ENCODE measurements at regions not wholly inside any gene's neighbourhood (a gene's known extent, or its start where the extent isn't known, plus 50 kb on each side); places are given as distances from the start of the nearest gene placed in this dataset.

DNA sequence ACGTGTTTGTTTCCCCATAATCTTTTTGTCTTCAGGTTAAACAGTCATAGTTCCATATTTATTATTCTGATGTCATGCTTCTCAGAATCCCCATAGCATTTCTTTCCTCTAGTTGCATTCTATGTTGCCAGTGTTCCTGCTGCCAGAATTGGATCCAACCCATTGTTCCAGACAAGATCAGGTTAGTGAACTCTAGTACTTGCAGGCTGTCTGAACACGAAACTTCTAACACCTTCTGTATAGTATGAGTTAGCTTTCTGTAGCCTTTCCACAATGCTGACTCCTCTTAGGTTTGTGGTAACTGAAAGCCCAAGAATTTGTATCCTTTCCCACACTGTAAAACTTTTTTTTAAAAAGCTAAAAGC lies 88.0 kb upstream of the ROPN1 start:
- Histone ChIP-seq H3K9ac (ENCODE audit: low read length) (no peak overlapping the region), H3K4me1 (ENCODE audit: low read length) (peaks cover 11% of the 10 kb centered on the region), H4K20me1 (ENCODE audit: insufficient read depth, low read depth, low read length) (no peaks in the 10 kb centered on the region), H3K36me3 (ENCODE audit: insufficient read depth, low read length) (no peaks in the 10 kb centered on the region), H2AFZ (ENCODE audit: low read length) (no peak overlapping the region), H3K27me3 (ENCODE audit: low read length) (no peaks in the 10 kb centered on the region), H3K4me2 (ENCODE audit: low read depth, low read length, poor library complexity, severe bottlenecking) (no peak overlapping the region), H3K79me2 (ENCODE audit: low read length) (no peaks in the 10 kb centered on the region), H3K4me3 (ENCODE audit: low read length) (no peak overlapping the region), H3K27ac (ENCODE audit: low read length) (no peak overlapping the region), H3K9me3 (ENCODE audit: low read length) (no peaks in the 10 kb centered on the region), H3K9me2 (replicated peaks; ENCODE audit: insufficient read depth, low read length) (no peaks in the 10 kb centered on the region)
- DNase-seq, result no peak

DNA sequence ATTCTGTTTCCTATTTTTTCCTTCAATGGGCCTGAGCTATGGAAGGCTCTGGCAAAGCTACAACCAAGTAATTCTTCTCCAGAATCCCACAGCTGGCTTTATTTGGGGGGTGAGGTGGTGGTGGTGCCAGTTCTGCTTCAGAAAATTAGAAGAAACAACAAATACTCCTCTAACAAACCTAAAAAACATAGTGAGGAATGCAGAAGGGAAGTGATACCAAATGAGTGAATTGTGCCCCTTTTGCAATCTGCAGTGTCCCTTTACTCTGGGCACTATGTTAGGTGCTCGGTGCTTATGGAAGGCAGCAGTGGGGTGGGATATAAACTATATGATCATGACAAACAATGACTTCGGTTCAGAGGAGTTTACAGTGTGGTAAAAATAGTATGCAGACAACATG lies 90.4 kb upstream of the ROPN1 start:
- H3K36me3 ChIP-seq (ENCODE audit: insufficient read depth, low read length), result no peaks in the 10 kb centered on the region
- H3K9ac ChIP-seq (ENCODE audit: low read length), result no peak overlapping the region
- H3K4me2 ChIP-seq (ENCODE audit: low read depth, low read length, poor library complexity, severe bottlenecking), result no peak overlapping the region
- H3K79me2 ChIP-seq (ENCODE audit: low read length), result no peaks in the 10 kb centered on the region
- DNase-seq, result no peak
- H2AFZ ChIP-seq (ENCODE audit: low read length), result no peak overlapping the region
- no peaks in the 10 kb centered on the region for H3K9me2 ChIP-seq (replicated peaks; ENCODE audit: insufficient read depth, low read length)
- H3K27ac ChIP-seq (ENCODE audit: low read length), result no peak overlapping the region
- H3K27me3 ChIP-seq (ENCODE audit: low read length), result no peaks in the 10 kb centered on the region
- H3K4me3 ChIP-seq (ENCODE audit: low read length), result no peak overlapping the region
- no peaks in the 10 kb centered on the region for H3K9me3 ChIP-seq (ENCODE audit: low read length)
- H3K4me1 ChIP-seq (ENCODE audit: low read length), result peaks cover 11% of the 10 kb centered on the region
- no peaks in the 10 kb centered on the region for H4K20me1 ChIP-seq (ENCODE audit: insufficient read depth, low read depth, low read length)

DNA sequence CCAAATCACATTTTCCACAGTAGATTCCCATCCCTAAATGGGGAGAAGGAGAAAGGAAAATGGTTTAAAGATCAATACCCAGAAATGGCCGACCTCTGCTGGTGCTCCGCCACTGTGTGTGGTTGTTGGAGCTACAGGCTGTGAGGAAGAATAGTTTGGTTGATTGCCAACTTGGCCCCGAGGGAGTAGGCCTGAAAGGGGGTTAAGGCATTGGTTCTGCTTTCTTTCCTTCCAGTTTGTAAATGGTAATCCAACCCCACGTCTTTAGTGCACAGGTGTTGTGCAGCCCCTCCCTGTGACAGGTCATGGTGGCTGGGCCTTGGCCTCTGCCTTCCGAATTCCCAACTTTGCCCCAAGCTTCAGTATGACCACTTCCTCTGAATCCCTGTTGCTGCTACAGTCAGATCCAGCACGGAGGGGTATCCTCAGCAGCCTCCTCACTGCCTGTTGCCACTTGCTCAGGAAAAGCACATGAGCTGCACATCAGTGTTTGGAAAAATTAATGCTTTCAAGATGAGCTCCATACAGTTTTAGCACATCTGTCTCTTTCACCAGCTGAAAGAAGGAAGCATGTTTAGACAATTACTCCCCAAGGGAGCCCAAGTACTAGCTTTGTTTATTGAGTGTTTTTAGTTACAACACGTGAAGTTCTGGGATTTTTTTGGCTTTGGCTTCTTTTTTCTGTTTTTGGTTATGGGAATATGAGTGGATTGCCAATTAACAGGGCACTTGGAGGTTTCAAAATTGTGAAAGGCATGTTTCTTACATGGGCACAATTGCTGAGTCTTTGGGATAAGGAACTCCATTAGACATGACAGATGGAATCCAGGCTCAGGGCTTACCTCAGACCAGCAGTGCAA lies 92.3 kb upstream of the ROPN1 start:
- Histone ChIP-seq H3K4me1 (ENCODE audit: low read length) (peaks cover 11% of the 10 kb centered on the region), H3K9ac (ENCODE audit: low read length) (no peak overlapping the region), H3K27me3 (ENCODE audit: low read length) (no peaks in the 10 kb centered on the region), H3K4me3 (ENCODE audit: low read length) (no peak overlapping the region), H4K20me1 (ENCODE audit: insufficient read depth, low read depth, low read length) (no peaks in the 10 kb centered on the region), H3K4me2 (ENCODE audit: low read depth, low read length, poor library complexity, severe bottlenecking) (no peak overlapping the region), H3K9me2 (replicated peaks; ENCODE audit: insufficient read depth, low read length) (no peaks in the 10 kb centered on the region), H3K27ac (ENCODE audit: low read length) (no peak overlapping the region), H3K36me3 (ENCODE audit: insufficient read depth, low read length) (no peaks in the 10 kb centered on the region), H2AFZ (ENCODE audit: low read length) (no peak overlapping the region), H3K79me2 (ENCODE audit: low read length) (no peaks in the 10 kb centered on the region), H3K9me3 (ENCODE audit: low read length) (no peaks in the 10 kb centered on the region)
- DNase-seq, result peak; percentile 80

DNA sequence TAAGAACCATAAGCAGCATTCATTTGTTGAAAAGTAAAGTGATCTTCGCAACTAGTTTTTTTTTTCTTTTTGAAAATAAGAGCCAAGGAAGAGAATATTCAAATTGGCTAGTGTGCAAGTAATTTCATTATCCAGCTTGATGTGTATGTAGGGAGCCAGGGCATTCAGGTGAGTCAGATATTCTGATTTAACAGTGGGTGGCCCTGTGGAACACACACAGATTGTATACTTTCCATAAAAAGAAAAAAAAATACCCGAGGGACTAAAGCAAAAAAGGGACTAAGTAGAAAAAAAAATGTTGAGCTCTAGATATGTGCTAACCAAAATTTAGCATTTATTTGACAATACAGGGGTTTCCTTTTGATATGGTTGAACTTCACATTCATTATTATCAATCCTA lies 96.9 kb upstream of the ROPN1 start:
- Histone ChIP-seq H3K9me2 (replicated peaks; ENCODE audit: insufficient read depth, low read length) (no peaks in the 10 kb centered on the region), H3K9ac (ENCODE audit: low read length) (no peak overlapping the region), H2AFZ (ENCODE audit: low read length) (no peak overlapping the region), H3K9me3 (ENCODE audit: low read length) (no peaks in the 10 kb centered on the region), H3K27ac (ENCODE audit: low read length) (no peak overlapping the region), H3K4me1 (ENCODE audit: low read length) (peaks cover 9% of the 10 kb centered on the region), H3K4me2 (ENCODE audit: low read depth, low read length, poor library complexity, severe bottlenecking) (no peak overlapping the region), H3K27me3 (ENCODE audit: low read length) (no peaks in the 10 kb centered on the region), H3K36me3 (ENCODE audit: insufficient read depth, low read length) (no peaks in the 10 kb centered on the region), H3K4me3 (ENCODE audit: low read length) (no peak overlapping the region), H4K20me1 (ENCODE audit: insufficient read depth, low read depth, low read length) (no peaks in the 10 kb centered on the region), H3K79me2 (ENCODE audit: low read length) (no peaks in the 10 kb centered on the region)
- DNase-seq, result no peak

DNA sequence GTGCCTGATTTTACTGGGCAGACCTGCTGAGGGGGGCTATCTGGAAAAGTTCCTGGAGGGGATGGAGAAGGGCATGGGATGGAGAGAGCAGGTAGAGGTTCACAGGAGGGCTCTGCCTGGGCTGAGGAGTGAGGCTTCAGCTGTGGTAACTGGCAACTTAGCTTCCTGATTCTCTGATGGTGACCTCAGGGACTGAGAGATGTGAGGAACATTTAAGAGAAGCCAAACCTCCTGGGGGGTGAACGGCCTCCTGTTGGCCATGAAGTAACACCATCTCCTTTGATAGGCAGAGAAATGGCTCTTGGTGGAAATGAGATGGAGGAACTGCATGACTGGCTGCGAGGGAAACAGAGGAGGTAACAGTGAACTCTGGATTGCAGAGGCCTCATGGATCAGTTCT lies 97.3 kb upstream of the ROPN1 start:
- Histone ChIP-seq H3K27me3 (ENCODE audit: low read length) (no peaks in the 10 kb centered on the region), H3K4me2 (ENCODE audit: low read depth, low read length, poor library complexity, severe bottlenecking) (no peak overlapping the region), H3K4me3 (ENCODE audit: low read length) (no peak overlapping the region), H3K36me3 (ENCODE audit: insufficient read depth, low read length) (no peaks in the 10 kb centered on the region), H3K4me1 (ENCODE audit: low read length) (peaks cover 5% of the 10 kb centered on the region), H3K9me2 (replicated peaks; ENCODE audit: insufficient read depth, low read length) (no peaks in the 10 kb centered on the region), H3K9me3 (ENCODE audit: low read length) (no peaks in the 10 kb centered on the region), H3K9ac (ENCODE audit: low read length) (no peak overlapping the region), H4K20me1 (ENCODE audit: insufficient read depth, low read depth, low read length) (no peaks in the 10 kb centered on the region), H3K27ac (ENCODE audit: low read length) (no peak overlapping the region), H3K79me2 (ENCODE audit: low read length) (no peaks in the 10 kb centered on the region), H2AFZ (ENCODE audit: low read length) (no peak overlapping the region)
- no peak for DNase-seq

DNA sequence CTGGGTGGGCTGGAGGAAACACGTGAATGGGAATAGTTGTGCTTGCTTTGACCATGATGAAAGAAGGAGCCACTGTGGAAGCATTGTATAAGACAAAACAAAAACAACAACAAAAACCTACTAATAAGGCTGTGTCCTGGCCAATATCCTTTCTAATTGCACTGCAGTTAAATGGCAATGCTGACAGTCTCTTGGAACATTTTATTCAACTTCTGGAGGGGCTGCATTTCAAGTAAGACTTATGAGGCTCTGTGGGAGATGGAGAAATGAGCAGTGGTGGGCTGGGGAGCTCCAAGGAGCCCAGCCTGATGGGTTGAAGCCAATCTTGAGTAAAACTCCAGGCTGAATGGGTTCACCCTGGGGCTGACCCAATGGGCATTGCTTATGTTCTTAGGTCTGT lies 99.8 kb upstream of the ROPN1 start:
- DNase-seq, result no peak
- Histone ChIP-seq H3K9me3 (ENCODE audit: low read length) (no peaks in the 10 kb centered on the region), H3K27ac (ENCODE audit: low read length) (no peak overlapping the region), H3K36me3 (ENCODE audit: insufficient read depth, low read length) (no peaks in the 10 kb centered on the region), H4K20me1 (ENCODE audit: insufficient read depth, low read depth, low read length) (no peaks in the 10 kb centered on the region), H3K9me2 (replicated peaks; ENCODE audit: insufficient read depth, low read length) (no peaks in the 10 kb centered on the region), H3K4me2 (ENCODE audit: low read depth, low read length, poor library complexity, severe bottlenecking) (no peak overlapping the region), H3K79me2 (ENCODE audit: low read length) (no peaks in the 10 kb centered on the region), H2AFZ (ENCODE audit: low read length) (no peak overlapping the region), H3K27me3 (ENCODE audit: low read length) (no peaks in the 10 kb centered on the region), H3K9ac (ENCODE audit: low read length) (no peak overlapping the region), H3K4me1 (ENCODE audit: low read length) (no peaks in the 10 kb centered on the region), H3K4me3 (ENCODE audit: low read length) (no peak overlapping the region)

DNA sequence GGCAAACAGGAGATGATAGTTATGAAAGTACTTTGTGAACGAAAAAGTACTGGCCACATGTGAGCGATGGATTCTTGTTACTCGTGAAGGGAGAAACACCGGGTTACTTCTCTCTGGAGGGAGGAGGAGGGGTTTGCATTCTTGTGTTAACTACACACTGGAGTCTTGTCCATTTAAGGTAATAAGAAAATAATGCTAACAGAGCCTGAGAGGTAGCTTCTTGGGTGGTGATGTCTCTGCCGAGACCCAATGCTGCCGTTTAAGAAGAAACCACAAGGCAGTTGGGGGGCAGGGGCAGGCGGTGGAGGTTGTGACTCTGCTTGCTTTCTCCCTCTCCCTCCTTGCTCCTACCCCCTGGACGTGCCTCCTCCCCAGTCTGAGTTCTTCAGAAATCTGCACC lies 100.9 kb upstream of the ROPN1 start:
- H2AFZ ChIP-seq (ENCODE audit: low read length), result no peak overlapping the region

DNA sequence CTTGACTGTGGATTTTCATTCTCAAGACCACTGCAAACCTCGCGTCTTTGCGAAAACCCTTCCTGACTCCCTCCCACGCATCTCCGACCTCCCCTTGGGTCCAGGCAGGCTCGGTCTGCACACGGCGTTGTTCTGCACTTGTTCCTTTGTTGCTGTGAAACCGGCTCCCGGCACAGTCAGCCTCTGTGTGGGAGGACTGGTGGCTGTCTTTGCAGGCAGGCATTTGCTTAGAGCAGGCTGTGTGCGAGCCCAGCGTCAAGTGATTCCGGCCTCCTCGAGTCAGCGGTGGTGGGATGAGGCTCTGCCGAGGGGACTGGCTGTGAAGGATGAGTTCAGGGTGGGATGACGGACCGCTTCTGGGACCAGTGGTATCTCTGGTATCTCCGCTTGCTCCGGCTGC lies 102.6 kb upstream of the ROPN1 start:
- H3K9ac ChIP-seq (ENCODE audit: low read length), result no peak overlapping the region
- H3K79me2 ChIP-seq (ENCODE audit: low read length), result no peaks in the 10 kb centered on the region

More for the DNA sequence above, 100.9 kb upstream of the ROPN1 start:
- H3K9me3 ChIP-seq (ENCODE audit: low read length), result no peaks in the 10 kb centered on the region
- no peaks in the 10 kb centered on the region for H3K27me3 ChIP-seq (ENCODE audit: low read length)
- no peaks in the 10 kb centered on the region for H3K4me1 ChIP-seq (ENCODE audit: low read length)
- H3K27ac ChIP-seq (ENCODE audit: low read length), result no peak overlapping the region
- no peak for DNase-seq
- no peak overlapping the region for H3K4me2 ChIP-seq (ENCODE audit: low read depth, low read length, poor library complexity, severe bottlenecking)
- no peaks in the 10 kb centered on the region for H4K20me1 ChIP-seq (ENCODE audit: insufficient read depth, low read depth, low read length)
- H3K9ac ChIP-seq (ENCODE audit: low read length), result no peak overlapping the region
- H3K79me2 ChIP-seq (ENCODE audit: low read length), result no peaks in the 10 kb centered on the region
- no peaks in the 10 kb centered on the region for H3K9me2 ChIP-seq (replicated peaks; ENCODE audit: insufficient read depth, low read length)
- H3K4me3 ChIP-seq (ENCODE audit: low read length), result no peak overlapping the region
- no peaks in the 10 kb centered on the region for H3K36me3 ChIP-seq (ENCODE audit: insufficient read depth, low read length)

More for the DNA sequence above, 102.6 kb upstream of the ROPN1 start:
- Histone ChIP-seq H3K9me2 (replicated peaks; ENCODE audit: insufficient read depth, low read length) (no peaks in the 10 kb centered on the region), H3K36me3 (ENCODE audit: insufficient read depth, low read length) (no peaks in the 10 kb centered on the region), H3K27me3 (ENCODE audit: low read length) (no peaks in the 10 kb centered on the region), H3K27ac (ENCODE audit: low read length) (no peak overlapping the region), H3K4me1 (ENCODE audit: low read length) (no peaks in the 10 kb centered on the region), H3K4me2 (ENCODE audit: low read depth, low read length, poor library complexity, severe bottlenecking) (no peak overlapping the region), H3K9me3 (ENCODE audit: low read length) (no peaks in the 10 kb centered on the region), H2AFZ (ENCODE audit: low read length) (no peak overlapping the region), H4K20me1 (ENCODE audit: insufficient read depth, low read depth, low read length) (no peaks in the 10 kb centered on the region), H3K4me3 (ENCODE audit: low read length) (no peak overlapping the region)
- no peak for DNase-seq

Measured in Karpas-422 (cell line).